HUDEP-2 (cell line): ENCODE measurements at regions not wholly inside any gene's neighbourhood (a gene's known extent, or its start where the extent isn't known, plus 50 kb on each side); places are given as distances from the start of the nearest gene placed in this dataset.

Experiments
- DNase-seq, 76 experiments: peaks; one replicate each; lab custom pipeline; 2025; ENCODE audit not compliant: unreplicated experiment in 76 of 76; lab: John Stamatoyannopoulos, UW

GRCh38 chr2:59077026-59077725 is 836.1 kb upstream of the FANCL start:
- DNase-seq = no peak

DNA sequence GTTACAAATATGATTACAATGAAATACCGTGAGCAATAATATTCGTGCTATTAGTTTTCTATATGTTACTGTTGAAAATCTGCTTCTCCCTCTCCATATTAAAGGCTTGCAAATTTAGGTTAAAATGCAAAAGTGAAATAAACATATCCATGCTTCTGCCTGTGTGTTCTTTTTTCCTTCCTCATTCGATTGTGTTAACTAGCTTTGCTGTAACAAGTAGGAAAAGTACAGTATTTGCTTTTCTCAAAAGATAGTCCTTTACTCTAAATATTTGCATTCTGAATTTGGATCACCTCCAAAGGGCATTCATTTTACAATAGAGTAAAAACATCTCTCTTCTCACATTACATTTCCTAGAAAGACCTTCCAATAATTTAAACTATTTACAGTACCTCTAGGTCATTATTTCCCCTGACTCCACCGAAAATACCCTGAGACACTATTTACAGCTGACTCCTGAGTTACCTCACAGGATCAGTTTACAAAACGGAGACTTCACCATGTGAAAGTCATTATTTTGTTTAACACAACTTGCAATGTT is 835.0 kb upstream of the FANCL start:
- DNase-seq = no peak

GRCh38 chr2:59074071-59074470 is 832.9 kb upstream of the FANCL start:
- DNase-seq = no peak

- no peak for DNase-seq
Observed at GRCh38 chr2:59073286-59073685, 832.2 kb upstream of the FANCL start.

DNA sequence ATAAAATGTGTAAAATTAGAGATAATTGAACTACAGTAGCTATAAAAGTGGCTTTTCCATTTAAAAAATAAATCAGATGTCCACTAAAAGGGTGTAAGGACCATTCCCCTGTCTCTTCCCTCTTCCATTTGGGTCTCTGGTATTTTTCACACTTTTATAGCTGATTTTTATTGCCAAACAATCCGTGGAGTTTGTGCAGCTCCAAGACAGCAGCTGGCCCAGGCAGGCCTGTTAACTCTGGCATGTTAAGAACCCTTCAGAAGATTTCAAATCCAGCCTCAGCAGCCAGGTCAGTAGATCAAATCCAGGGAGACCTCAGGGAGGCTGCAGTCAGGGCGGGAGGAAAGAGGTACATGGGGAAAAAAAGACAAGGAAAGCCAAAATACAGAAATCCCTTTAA is 827.1 kb upstream of the FANCL start:
- no peak for DNase-seq

- no peak for DNase-seq
Observed at GRCh38 chr2:59066787-59067399, 825.8 kb upstream of the FANCL start.

- no peak for DNase-seq
Observed at GRCh38 chr2:59047373-59047995, 806.4 kb upstream of the FANCL start.

DNA sequence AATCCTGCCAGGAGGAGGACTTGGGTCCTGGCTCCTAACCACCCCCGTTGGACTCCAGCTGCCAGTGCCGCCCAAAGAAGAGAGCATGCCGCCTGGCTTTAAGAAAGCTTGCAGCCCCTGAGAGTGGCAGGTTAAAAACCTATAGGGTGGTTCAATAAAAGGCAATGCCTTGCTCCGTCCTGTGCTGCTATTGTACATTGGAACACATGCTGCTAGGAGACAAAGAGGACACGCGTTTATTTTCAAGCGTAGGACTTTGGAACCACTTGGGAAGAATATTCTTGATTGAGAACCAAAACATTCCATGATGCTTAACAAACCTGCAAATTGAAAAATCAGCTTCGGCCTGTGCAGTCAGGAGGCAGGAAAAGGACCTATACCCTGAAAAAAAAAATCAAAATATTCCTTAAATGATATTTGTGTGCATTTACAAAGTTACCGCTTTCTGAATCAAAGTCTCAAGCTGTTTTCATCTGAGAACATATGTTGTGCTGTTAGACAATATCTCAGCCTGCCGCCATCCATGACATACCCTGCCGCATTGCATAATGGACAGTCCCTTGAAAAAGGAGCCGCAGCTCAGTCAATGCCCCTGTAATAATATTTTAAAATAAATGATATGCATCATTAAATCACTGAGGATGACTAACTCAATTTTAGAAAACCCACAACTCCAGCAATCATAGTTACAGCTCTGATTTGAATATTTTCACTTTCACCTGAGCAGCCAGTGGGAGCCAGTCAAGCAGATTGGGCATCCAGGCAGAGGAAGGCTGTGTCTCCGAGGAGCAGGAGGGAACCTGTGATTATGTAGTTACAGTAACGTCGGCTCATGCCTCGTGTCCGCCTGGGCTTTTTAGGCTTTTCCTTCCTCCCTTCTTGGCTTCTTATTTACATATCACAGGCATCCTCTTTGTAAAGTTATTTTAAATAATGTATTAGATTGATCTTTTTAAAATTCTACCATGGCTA is 805.6 kb upstream of the FANCL start:
- no peak for DNase-seq

DNA sequence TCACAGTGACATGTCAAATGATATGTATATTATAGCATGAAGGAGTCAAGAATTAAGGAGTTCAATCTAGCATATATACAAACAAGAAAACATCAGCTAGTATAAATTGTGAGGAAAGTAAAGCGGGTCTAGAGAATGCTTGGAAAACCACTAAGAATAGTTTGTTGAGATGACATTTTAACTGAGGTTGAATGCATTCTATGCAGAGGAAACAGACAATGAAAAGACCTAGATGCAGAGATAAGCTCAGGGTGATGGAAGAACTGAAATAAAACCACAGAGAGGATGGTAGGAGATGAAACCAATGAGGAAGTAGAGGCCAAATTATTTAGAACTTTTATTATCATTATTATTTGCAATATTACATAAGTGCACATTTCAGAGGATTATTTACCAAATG is 803.6 kb upstream of the FANCL start:
- DNase-seq = no peak

DNA sequence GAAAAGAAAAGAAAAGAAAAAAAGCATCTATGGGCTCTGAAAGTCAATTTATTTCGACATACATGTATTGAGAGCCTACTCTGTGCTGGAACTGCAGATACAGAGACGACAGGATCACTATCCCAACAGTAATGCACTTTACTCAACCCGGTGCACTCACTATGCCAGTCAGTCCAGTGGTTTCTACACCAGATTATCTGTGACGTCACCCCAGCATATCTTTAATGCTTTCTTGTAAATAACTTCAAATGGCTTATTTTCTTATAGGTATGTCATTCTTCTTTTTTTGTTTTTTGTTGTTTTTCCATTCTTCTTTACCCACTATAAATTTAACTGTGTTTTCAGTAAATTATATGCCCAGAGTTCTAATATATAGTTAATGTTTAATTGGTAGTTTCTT is 800.0 kb upstream of the FANCL start:
- DNase-seq = no peak

DNA sequence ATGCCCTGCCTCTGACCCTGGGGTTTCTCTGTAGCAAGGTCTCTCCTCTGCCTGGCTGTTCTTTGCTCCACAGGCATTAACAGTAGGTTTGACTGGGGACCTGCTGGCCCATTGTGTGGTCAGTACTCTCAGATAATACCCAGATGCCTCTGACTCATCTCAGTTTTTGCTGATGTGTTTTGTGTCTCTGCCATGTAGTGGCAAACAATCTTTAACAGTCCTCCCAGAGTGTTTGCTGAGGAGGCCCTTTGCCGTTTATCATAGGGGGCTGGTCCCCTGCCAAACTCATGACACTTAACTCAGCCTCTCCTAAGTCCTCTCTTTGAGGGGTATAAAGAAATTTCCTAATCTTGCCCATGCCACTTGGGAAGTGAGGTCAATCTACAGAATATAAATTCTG is 793.7 kb upstream of the FANCL start:
- peak in 67 of 76 experiments; percentile 3 to 92 (median 59) for DNase-seq

DNA sequence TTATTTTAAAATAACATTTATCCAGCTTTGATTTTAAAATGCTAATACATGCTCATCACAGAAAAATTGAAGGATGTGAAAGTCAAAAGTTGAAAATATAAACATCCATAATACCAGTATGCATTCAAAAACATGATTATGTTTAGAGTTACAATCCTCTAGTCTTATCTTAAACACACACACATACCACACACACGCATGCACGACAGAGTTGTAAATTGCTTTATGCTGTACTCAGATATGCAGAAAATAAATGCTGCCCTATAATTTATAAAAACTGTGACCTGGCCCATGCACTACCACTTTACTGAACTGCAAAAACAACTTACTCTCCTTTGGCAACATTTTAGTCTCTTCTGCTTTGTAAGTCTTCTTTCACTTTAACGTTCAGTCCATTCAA is 793.0 kb upstream of the FANCL start:
- peak in 17 of 76 experiments; percentile 3 to 44 (median 14) for DNase-seq

GRCh38 chr2:59033661-59034060 is 792.5 kb upstream of the FANCL start:
- no peak for DNase-seq

- no peak for DNase-seq
Observed at GRCh38 chr2:59032499-59032898, 791.4 kb upstream of the FANCL start.

DNA sequence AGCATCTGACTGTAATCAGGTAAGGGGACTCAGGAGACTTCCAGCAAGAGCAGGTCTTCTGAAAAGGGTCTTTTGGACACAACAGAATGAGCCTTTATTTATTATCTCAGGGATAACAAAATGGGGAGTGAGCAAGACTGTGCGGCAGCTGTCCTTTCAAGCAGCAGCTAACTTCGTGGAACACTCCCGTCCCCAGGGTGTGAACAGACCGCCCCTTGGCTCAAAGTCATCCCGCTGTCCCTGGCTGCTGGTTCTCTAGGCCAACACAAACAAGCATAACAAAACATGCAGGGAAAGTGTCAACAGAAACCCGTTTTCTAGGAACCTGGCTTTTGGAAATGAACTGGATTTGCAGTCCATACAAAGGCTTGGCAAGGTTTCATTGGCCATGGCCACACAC is 787.9 kb upstream of the FANCL start:
- DNase-seq = no peak

GRCh38 chr2:59027320-59027719 is 786.2 kb upstream of the FANCL start:
- no peak for DNase-seq

DNA sequence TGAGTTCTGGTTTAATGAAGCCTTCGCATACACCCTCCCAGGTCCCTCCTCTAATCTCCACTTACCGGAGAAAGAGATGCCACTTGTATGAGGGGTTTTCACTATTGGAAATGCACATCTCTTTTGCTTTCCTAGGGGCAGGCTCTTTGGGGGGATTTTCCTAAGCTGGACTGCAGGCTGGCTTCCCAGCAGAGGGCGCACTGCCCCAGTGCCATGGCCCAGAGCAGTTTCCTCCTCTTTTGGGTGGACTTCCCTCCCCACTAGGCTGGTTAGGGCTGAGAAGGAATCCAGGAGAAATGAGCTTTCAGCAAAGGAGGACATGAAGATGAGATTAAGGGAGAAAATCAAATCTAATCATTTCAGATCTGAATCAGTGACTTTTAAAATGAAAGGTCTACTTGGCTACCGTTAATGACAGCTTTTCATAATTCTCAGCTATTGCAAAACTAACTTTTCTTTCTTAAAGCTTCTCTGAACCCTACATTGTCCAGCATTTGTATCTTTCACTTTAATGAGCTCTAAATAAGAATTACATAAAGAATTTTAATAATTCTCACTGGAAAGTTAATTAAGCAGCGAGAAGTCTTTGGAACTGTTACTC is 784.1 kb upstream of the FANCL start:
- DNase-seq = peak in 44 of 76 experiments; percentile 1 to 60 (median 26)

DNA sequence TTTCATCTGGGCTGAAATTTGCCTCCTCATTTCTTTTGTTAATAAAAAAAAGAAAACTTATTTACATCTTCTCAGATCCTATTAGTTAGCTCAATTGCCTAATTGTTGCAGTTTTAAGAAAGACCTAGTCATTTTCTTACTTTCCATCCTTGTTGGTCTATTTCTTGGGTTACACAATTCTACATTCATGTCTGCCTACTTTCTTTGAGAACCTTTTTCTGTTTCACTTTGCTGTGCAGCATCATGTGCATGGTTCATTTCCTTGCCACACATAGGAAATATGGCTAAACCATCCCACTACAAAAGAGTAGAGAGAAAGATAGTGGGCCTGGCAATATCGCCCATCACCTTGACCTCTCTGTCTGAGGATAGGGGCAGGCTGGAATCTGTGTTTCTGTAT is 780.7 kb upstream of the FANCL start:
- DNase-seq = no peak

DNA sequence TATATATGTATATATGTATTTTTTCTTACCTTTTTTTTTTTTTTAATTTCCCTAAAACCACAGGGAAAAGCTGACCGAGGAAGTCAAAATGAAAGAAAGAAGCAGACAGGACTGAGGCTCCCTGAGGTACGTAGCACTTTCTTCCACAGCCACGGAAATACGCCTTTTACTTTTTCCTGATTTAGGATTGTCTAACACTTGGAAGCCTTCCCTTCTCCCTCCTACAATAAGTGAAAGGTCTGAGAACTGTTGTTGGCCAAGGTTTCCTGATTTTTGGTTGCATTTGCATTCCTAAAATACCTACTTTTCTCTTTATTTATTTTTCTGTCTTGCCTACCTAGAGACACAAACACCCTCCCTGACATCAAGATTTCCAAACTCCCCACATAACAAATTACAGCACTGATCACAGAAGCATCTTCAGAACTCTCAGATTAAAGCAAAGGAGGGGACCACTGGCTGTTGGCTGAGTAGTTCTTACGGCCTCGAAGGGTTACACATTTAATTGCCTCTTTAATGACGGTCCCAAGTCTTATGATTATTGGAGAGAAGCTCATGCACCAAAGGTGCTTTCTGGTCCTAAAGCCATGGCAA is 778.5 kb upstream of the FANCL start:
- DNase-seq = no peak

GRCh38 chr2:59018737-59019136 is 777.6 kb upstream of the FANCL start:
- no peak for DNase-seq
